ENCODE measurements at regions not wholly inside any gene's neighbourhood (a gene's known extent, or its start where the extent isn't known, plus 50 kb on each side); places are given as distances from the start of the nearest gene placed in this dataset.

- no peak for TF ChIP-seq EZH2phosphoT487 (IDR thresholded peaks at IDR 0.05; ENCODE audit: insufficient read depth, low read depth)
- no peak for TF ChIP-seq EZH2 (IDR thresholded peaks at IDR 0.05; ENCODE audit: insufficient read depth, poor library complexity, severe bottlenecking)
Observed at GRCh38 chr2:76270096-76270710, 559.5 kb upstream of the GCFC2 start.

All from GM23248 (cell line).